Chondrocyte (in vitro differentiated cells): ENCODE measurements at regions not wholly inside any gene's neighbourhood (a gene's known extent, or its start where the extent isn't known, plus 50 kb on each side); places are given as distances from the start of the nearest gene placed in this dataset.

Experiments used
- DNase-seq: peaks from one replicate; pipeline ENCODE4 v3.0.0; 2021; ENCODE audit warnings: mixed read lengths, low spot score
- H3K27ac Mint-ChIP-seq: one replicate; pipeline ENCODE4 v1.8.0; 2021; ENCODE audit warnings: mild to moderate bottlenecking, moderate library complexity, mixed read lengths; ENCODE audit not compliant: unreplicated experiment
- H3K27me3 Mint-ChIP-seq: 2 replicates; pipeline ENCODE4 v1.8.0; 2021; ENCODE audit warnings: low read depth, mixed read lengths
- H3K36me3 Mint-ChIP-seq: 2 replicates; pipeline ENCODE4 v1.8.0; 2021; ENCODE audit warnings: low read depth, mixed read lengths
- H3K4me1 Mint-ChIP-seq: 2 replicates; pipeline ENCODE4 v1.8.0; 2021; ENCODE audit warnings: low read depth, mild to moderate bottlenecking, mixed read lengths
- H3K4me3 Mint-ChIP-seq: one replicate; pipeline ENCODE4 v1.8.0; 2021; ENCODE audit warnings: mild to moderate bottlenecking, moderate library complexity, mixed read lengths; ENCODE audit not compliant: unreplicated experiment
- H3K9me3 Mint-ChIP-seq: 2 replicates; pipeline ENCODE4 v1.8.0; 2021; ENCODE audit warnings: low read depth, mixed read lengths
- CTCF ChIP-seq: fragments of 200-600 bp; sonication (generic); IDR thresholded peaks from 2 replicates; pipeline ENCODE4 v1.5.0; 2021; ENCODE audit warnings: antibody characterized with exemption, mild to moderate bottlenecking, moderate library complexity

DNA sequence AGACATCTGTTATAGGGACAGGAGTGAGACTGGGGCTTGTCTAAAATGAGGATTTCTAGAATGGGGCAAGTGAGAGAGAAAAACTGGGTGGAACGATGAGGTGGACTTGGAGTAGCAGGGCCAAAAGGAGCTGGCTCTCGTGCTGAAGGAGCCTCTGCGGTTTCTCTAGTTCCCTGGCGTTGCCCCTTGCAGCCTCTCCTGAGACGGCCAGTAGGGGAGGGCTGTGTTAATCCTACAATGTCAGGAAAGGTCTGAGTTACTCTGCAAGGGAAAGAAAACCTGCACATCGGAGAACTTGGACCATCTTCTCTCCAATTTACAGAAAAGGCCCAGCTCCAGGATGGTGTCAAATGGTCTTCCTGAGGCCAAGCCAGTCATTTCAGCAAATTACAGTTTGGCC lies 963.8 kb upstream of the FLRT2 start:
- no peaks in the 10 kb centered on the region for H3K9me3 Mint-ChIP-seq
- H3K4me1 Mint-ChIP-seq = no peaks in the 10 kb centered on the region
- H3K4me3 Mint-ChIP-seq = no peak overlapping the region
- no peak for TF ChIP-seq CTCF
- no peaks in the 10 kb centered on the region for H3K27me3 Mint-ChIP-seq
- peaks cover 2% of the 10 kb centered on the region for H3K36me3 Mint-ChIP-seq
- no peak for DNase-seq
- H3K27ac Mint-ChIP-seq = no peak overlapping the region

DNA sequence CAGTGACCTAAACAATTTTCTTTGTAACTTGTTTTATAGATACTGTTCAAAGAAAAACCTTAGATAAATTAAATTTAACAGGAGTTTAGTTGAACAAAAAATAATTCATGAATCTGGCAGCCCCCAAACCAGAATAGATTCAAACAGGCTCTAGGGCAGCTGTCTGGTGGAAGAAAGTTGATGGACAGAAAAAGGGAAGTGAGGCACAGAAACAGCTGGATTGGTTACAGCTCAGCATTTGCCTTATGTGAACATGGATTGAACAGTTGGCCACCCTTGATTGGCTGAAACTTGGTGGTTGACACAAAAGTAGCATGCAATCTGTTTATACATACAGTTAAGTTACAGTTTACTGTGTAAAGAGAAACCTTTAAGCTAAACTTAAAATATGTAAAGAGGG lies 954.3 kb upstream of the FLRT2 start:
- Mint-ChIP-seq H3K9me3 (no peaks in the 10 kb centered on the region), H3K27me3 (no peaks in the 10 kb centered on the region)

DNA sequence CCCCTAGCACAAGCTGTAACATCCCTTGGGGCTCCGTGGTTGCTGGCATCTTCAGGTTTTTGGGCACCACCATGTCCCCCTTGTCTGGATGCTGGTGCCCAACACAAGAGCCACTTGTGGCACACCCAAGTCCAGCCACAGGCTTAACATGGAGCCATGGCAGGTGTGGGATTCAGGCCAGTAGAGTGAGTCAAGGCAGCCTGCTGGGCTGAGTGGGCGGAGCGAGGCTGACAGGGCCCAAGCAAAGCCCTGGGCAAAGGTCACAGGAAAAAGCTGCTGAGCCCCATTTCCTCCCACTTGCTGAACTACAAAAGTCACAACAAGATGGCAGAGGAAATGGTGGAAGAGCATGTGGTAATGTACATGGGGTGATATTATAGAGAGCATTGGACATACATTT lies 950.7 kb upstream of the FLRT2 start:
- H3K27ac Mint-ChIP-seq = no peak overlapping the region
- no peak overlapping the region for H3K4me3 Mint-ChIP-seq
- no peaks in the 10 kb centered on the region for H3K27me3 Mint-ChIP-seq
- H3K36me3 Mint-ChIP-seq = no peaks in the 10 kb centered on the region
- peaks cover 5% of the 10 kb centered on the region for H3K9me3 Mint-ChIP-seq
- no peak for DNase-seq
- TF ChIP-seq CTCF = no peak
- H3K4me1 Mint-ChIP-seq = no peaks in the 10 kb centered on the region

More for the DNA sequence above, 954.3 kb upstream of the FLRT2 start:
- H3K36me3 Mint-ChIP-seq = no peaks in the 10 kb centered on the region
- H3K27ac Mint-ChIP-seq = no peak overlapping the region
- TF ChIP-seq CTCF = no peak
- no peaks in the 10 kb centered on the region for H3K4me1 Mint-ChIP-seq
- no peak for DNase-seq
- no peak overlapping the region for H3K4me3 Mint-ChIP-seq

DNA sequence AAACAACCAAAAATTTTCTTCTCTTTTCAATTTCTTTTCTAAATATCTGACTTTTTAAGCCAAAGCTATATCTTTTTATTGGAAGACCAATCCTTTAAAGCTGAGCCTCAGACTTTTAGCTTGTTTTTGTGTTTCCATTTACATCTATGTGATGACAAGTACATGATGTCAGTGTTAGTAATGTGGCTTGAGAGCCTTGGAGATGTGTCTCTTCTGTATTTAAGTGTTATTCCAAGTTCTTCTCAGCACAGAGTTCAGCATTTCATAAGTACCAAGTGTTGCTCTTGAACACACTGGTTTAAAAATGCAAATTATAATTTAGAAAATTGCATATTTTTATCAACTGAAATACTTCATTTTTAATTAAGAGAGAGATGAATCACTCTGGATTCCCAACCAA lies 948.9 kb upstream of the FLRT2 start:
- Mint-ChIP-seq H3K27ac (no peak overlapping the region), H3K4me1 (no peaks in the 10 kb centered on the region), H3K4me3 (no peak overlapping the region), H3K27me3 (no peaks in the 10 kb centered on the region), H3K9me3 (peaks cover 5% of the 10 kb centered on the region), H3K36me3 (no peaks in the 10 kb centered on the region)
- DNase-seq = no peak
- TF ChIP-seq CTCF = no peak

DNA sequence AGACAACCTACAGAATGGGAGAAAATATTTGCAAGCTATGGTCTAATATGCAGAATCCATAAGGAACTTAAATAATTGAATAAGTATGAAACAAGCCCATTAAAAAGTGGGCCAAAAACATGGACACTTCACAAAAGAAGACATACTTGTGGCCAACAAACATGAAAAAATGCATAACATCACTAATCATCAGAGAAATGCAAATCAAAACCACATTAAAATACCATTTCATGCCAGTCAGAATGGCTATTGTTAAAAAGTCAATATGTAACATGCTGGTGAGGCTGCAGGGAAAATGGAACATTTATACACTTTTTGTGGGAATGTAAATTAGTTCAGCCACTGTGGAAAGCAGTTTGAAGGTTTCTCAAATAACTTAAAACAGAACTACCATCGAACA lies 945.4 kb upstream of the FLRT2 start:
- Mint-ChIP-seq H3K4me1 (no peaks in the 10 kb centered on the region), H3K27me3 (no peaks in the 10 kb centered on the region), H3K27ac (no peak overlapping the region), H3K4me3 (no peak overlapping the region), H3K36me3 (no peaks in the 10 kb centered on the region), H3K9me3 (peaks cover 7% of the 10 kb centered on the region)
- no peak for TF ChIP-seq CTCF
- no peak for DNase-seq
